Upper lobe of right lung (tissue), 1 donor: ENCODE measurements at regions not wholly inside any gene's neighbourhood (a gene's known extent, or its start where the extent isn't known, plus 50 kb on each side); places are given as distances from the start of the nearest gene placed in this dataset.

Source experiments
- ATAC-seq: fragments of 200-7000 bp; cut with Tn5 transposase; one replicate; pipeline ENCODE4 v1.9.1; 2020; ENCODE audit warnings: mild to moderate bottlenecking, moderate library complexity
- DNase-seq: peaks from one replicate; pipeline ENCODE4 v3.0.0-alpha.2; 2020
- H3K27ac ChIP-seq: fragments of 200-600 bp; one replicate; pipeline ENCODE4 v1.8.0; 2022
- H3K27me3 ChIP-seq: fragments of 200-600 bp; one replicate; pipeline ENCODE4 v1.8.0; 2022; ENCODE audit warnings: mild to moderate bottlenecking
- H3K36me3 ChIP-seq: fragments of 200-600 bp; one replicate; pipeline ENCODE4 v1.8.0; 2022
- H3K4me1 ChIP-seq: fragments of 200-600 bp; one replicate; pipeline ENCODE4 v1.8.0; 2022
- H3K4me3 ChIP-seq: fragments of 200-600 bp; one replicate; pipeline ENCODE4 v1.8.0; 2022; ENCODE audit warnings: mild to moderate bottlenecking
- H3K9me3 ChIP-seq: fragments of 200-600 bp; one replicate; pipeline ENCODE4 v1.8.0; 2022
- CTCF ChIP-seq: fragments of 200-600 bp; IDR thresholded peaks from one replicate; pipeline ENCODE4 v1.8.0; 2022; ENCODE audit warnings: antibody characterized with exemption
- intact Hi-C: fragments of 100-400 bp; cut with DNase I; formaldehyde crosslinking; loops from one replicate; pipeline ENCODE4 v1.11.0; 2022
- donor health status: DM: no; HTN: yes; CAD: no; lungs with severe emphysema.

DNA sequence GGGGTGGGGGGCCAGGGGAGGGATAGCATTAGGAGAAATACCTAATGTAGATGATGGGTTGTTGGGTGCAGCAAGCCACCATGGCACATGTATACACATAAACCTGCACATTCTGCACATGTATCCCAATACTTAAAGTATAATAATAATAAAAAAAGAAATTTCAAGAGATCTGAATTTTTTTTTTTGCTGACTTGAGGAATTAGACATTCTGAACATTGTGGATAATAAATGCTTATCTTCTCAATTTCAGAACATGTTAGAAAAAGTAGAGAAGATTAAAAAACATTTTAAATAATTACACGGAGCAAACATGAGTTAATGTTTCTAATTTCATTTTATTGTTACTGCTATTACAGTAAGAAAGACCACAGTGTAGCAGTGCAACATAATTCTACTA lies 230.4 kb downstream of the DTHD1 start:
- TF ChIP-seq CTCF, result no peak
- Histone ChIP-seq H3K27me3 (no peaks in the 10 kb centered on the region), H3K27ac (no peak overlapping the region), H3K4me3 (no peak overlapping the region), H3K36me3 (no peaks in the 10 kb centered on the region), H3K9me3 (no peaks in the 10 kb centered on the region), H3K4me1 (no peaks in the 10 kb centered on the region)
- no peak for ATAC-seq
- intact Hi-C loops, result no loop called here
- no peak for DNase-seq

GRCh38 chr4:36516522-36517095 lies 235.2 kb downstream of the DTHD1 start:
- H3K27ac ChIP-seq, result no peak overlapping the region
- no peak for DNase-seq
- intact Hi-C loops, result no loop called here
- H3K4me3 ChIP-seq, result no peak overlapping the region
- H3K9me3 ChIP-seq, result no peaks in the 10 kb centered on the region
- no peaks in the 10 kb centered on the region for H3K27me3 ChIP-seq
- H3K4me1 ChIP-seq, result no peaks in the 10 kb centered on the region
- no peaks in the 10 kb centered on the region for H3K36me3 ChIP-seq
- no peak for TF ChIP-seq CTCF
- no peak for ATAC-seq

- intact Hi-C loops, result no loop called here
- TF ChIP-seq CTCF, result no peak
- H3K4me1 ChIP-seq, result no peaks in the 10 kb centered on the region
- H3K9me3 ChIP-seq, result peaks cover under 1% of the 10 kb centered on the region
- ATAC-seq (no peak), DNase-seq (no peak)
- no peak overlapping the region for H3K4me3 ChIP-seq
- no peaks in the 10 kb centered on the region for H3K36me3 ChIP-seq
- no peak overlapping the region for H3K27ac ChIP-seq
- H3K27me3 ChIP-seq, result no peaks in the 10 kb centered on the region
Measured at GRCh38 chr4:36523182-36523581, 241.8 kb downstream of the DTHD1 start.

DNA sequence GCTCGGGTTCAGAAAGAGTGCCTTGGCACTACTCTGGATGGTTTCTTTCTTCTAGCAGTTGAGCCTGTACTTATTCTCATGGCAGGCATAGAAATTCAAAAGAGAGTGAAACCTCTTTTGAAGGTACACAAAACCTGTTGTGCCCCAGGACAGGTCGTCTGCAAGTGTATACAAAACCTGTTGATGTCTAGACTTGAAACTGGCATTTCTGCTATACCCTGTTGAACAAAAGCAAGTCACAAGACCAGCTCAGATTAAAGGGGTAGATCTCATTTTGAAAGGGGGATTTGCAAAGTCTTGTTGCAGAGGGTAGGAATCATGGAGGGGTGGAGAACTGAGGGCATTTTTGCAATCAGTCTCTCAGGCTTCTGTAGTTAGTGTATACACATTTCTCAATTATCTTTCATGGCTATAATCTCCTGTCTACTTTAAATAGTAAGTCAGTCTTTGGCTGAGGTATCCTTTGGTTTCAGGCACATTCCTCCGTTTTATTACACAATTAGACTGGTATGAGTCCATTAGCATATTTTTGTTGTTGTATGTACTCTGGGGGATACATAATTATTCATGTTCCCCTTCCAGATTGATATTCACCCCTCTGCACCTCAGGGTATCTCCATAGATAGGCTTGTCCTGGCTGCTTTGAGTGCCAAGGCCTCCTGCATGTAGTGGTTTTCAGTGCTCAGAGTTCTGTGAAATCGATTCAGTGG lies 251.4 kb downstream of the DTHD1 start:
- no peaks in the 10 kb centered on the region for H3K27me3 ChIP-seq
- no peaks in the 10 kb centered on the region for H3K4me1 ChIP-seq
- no peak overlapping the region for H3K27ac ChIP-seq
- no peaks in the 10 kb centered on the region for H3K36me3 ChIP-seq
- intact Hi-C loops, result no loop called here
- ATAC-seq, result no peak
- no peak overlapping the region for H3K4me3 ChIP-seq
- H3K9me3 ChIP-seq, result peaks cover 11% of the 10 kb centered on the region
- no peak for TF ChIP-seq CTCF
- DNase-seq, result no peak

DNA sequence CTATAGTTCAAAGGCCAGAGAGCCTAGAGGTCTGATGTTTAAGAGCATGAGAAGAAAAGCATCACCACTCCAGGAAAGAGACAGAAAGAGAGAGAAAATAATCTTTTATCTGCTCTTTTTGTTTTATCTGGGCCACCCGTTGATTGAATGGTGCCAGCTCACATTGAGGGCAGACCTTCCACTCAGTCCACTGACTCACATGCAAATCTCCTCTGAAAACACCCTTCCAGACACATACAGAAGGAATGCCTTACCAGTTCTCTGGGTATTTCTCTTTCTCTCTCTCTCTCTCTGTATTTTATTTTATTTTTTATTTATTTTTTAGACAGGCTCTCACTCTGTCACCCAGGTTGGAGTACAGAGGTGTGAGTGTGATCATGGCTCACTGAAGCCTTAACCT lies 252.5 kb downstream of the DTHD1 start:
- DNase-seq, result no peak
- Histone ChIP-seq H3K9me3 (peaks cover 3% of the 10 kb centered on the region), H3K27me3 (no peaks in the 10 kb centered on the region), H3K36me3 (no peaks in the 10 kb centered on the region), H3K4me1 (no peaks in the 10 kb centered on the region), H3K27ac (no peak overlapping the region), H3K4me3 (no peak overlapping the region)
- ATAC-seq, result no peak
- intact Hi-C loops, result no loop called here
- no peak for TF ChIP-seq CTCF
